Gastroesophageal sphincter (tissue), 3 donors: ENCODE measurements at regions not wholly inside any gene's neighbourhood (a gene's known extent, or its start where the extent isn't known, plus 50 kb on each side); places are given as distances from the start of the nearest gene placed in this dataset.
"Not testable (repeated sequence)": the region's sequence is repeated elsewhere in the genome, so short reads cannot be mapped to it uniquely, and the experiment has no call there.

Experiments used
- CTCF ChIP-seq, 4 experiments: fragments of 200-600 bp in 2 of 4; fragments of 450-650 bp in 2 of 4; sonication (generic) in 1 of 4; IDR thresholded peaks; one replicate each; pipeline ENCODE4 v1.5.1; 2017 to 2019; ENCODE audit warnings: antibody characterized with exemption in 4 of 4, mild to moderate bottlenecking in 2 of 4, moderate library complexity in 2 of 4
- POLR2A ChIP-seq, 2 donors: fragments of 450-650 bp; IDR thresholded peaks; one replicate each; pipeline ENCODE4 v1.6.1; 2017; ENCODE audit warnings: antibody characterized with exemption in 2 of 2, mild to moderate bottlenecking in 2 of 2, moderate library complexity in 1 of 2
- POLR2AphosphoS5 ChIP-seq: sonication (generic); formaldehyde crosslinking; IDR thresholded peaks from one replicate; pipeline ENCODE4 v1.6.1; 2017; ENCODE audit warnings: antibody characterized with exemption

DNA sequence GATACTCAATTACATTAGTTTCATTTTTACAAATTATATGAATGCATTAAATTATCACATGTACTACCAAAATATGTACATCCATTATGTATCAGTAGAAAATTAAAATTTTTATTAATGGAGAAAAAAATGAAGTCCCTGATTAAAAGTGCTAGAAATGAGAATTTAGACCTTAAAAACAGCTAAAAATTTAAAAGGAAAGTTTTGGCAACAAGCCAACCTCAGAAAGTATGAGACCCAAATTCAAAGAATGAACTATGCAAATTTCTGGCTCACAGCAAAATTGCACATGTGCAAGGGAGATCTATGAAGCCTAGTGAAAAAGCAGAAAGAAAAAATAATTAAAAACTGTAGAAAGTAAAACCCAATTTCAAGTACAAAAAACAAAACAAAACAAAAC is 725.1 kb upstream of the TPTE start:
- not testable (repeated sequence) for TF ChIP-seq POLR2AphosphoS5; POLR2A (IDR thresholded peaks at IDR 0.05); CTCF (IDR thresholded peaks at IDR 0.05)
